GM19372 (cell line): ENCODE measurements at regions not wholly inside any gene's neighbourhood (a gene's known extent, or its start where the extent isn't known, plus 50 kb on each side); places are given as distances from the start of the nearest gene placed in this dataset.

Experiments
- ATAC-seq: cut with Tn5 transposase; IDR thresholded peaks from one replicate; pipeline ENCODE4 v1.9.1; 2021; ENCODE audit warnings: mild to moderate bottlenecking, low read depth, moderate library complexity; ENCODE audit not compliant: unreplicated experiment

DNA sequence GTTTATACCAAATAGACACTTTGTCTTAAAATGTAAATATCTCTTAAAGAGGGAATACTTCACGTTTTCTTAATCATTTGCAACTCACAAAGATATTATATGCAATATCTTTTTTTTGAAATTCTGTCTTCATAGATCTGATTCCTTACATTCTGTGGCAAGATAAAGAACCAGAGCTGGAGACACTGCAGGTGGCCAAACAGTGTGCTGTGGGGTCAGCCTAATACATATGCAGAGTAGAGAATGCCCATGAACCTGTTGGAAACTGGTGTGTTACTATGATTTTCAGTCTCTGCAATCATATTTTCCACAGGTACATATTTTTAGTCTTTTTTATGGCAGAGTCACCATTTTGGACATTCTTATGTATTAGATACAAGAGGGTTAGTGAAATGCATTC is 229.6 kb upstream of the CHST9 start:
- ATAC-seq: no peak

GRCh38 chr18:27413495-27414401 is 228.6 kb upstream of the CHST9 start:
- no peak for ATAC-seq

- ATAC-seq: no peak
These were observed 227.4 kb upstream of the CHST9 start for GRCh38 chr18:27412556-27412955.

- ATAC-seq: no peak
These were observed 226.8 kb upstream of the CHST9 start for GRCh38 chr18:27411911-27412310.

- no peak for ATAC-seq
These were observed 225.9 kb upstream of the CHST9 start for GRCh38 chr18:27411013-27411412.

DNA sequence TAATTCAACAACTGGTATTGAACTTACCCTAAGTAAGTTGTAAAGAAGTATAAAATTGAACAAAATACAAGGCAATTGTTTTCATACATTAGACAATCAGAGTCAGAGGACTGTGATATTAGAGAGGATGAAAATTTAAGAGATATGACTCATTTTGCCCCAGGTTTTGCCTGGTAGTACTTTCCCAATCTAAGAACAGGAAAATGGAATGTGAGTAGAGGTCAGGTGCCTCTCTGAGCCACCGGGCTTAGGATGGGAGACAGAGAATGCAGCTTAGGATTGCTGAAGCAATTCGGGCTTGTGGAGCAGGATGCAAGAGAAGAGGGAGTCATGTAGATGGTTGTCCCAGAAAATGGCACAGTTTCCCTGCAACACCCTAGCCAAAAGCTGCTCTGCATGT is 219.7 kb upstream of the CHST9 start:
- ATAC-seq: no peak

- no peak for ATAC-seq
These were observed 214.9 kb upstream of the CHST9 start for GRCh38 chr18:27400001-27400400.

DNA sequence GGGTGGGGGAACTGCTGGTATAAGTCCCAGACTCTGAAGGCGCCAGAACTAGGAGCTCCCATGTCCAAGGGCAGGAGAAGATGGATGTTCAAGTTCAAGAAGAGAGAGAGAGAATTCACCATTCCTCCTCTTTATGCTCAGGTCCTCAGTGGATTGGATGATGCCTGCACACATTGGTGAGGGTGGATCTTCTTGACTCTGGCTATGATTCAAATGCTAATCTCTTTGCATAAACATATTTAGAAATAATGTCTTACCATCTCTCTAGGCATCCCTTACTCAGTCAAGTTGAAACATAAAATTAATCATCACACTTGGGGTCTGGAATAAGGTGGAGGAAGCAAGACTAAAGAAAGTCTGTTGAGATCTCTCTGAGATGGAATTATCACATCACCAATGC is 210.6 kb upstream of the CHST9 start:
- ATAC-seq: no peak

- ATAC-seq: no peak
These were observed 209.6 kb upstream of the CHST9 start for GRCh38 chr18:27394687-27395086.

- no peak for ATAC-seq
These were observed 197.6 kb upstream of the CHST9 start for GRCh38 chr18:27382567-27383216.

DNA sequence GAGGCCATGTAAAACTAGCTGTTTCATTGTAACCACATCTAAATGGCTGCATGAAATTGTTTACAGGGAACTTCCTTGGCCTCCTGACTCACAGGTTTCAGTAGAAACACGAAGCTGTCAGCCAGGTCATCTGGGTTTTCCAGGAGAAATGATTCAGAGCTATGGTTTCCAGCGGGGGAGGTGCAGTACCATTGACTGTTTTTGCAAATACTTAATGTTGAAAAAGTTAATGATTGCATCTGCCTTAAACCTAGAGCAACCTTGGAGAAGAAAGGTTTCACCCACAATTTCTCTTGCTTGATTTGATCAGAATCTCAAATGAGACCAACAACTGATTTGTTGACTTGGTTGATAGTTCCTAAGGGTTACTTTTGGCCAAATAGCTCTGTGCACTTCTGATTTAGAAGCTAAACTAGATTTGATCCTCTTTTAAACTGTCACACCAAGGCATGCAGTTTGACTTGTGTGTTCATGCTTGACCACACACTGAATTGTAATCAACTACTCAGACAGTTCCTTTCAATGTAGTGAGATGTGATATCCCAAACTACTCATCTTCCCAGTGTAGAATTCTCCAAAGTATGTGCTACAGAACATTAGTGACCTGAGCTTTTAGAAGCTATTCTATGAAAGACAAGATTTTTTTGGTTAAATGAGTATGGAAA is 193.5 kb upstream of the CHST9 start:
- ATAC-seq: no peak

DNA sequence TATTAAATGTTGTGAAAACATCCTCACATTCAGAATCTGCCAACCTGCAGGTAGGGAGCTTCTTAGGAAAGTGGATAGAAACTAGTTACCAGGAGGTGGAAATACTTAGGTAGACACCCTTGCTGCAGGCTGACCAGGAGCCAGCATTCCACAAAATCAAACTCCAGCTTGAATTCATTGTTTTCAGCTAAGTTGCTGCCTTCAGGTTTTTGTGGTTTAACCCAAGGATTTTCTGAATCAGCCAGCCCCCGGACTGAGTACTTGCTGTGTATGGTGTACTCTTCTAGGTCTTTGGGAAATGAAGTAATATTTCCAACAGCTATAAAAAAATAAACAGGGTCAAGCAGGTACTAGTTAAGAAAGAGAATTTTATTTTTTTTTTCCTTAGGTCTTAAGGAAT is 192.1 kb upstream of the CHST9 start:
- no peak for ATAC-seq

DNA sequence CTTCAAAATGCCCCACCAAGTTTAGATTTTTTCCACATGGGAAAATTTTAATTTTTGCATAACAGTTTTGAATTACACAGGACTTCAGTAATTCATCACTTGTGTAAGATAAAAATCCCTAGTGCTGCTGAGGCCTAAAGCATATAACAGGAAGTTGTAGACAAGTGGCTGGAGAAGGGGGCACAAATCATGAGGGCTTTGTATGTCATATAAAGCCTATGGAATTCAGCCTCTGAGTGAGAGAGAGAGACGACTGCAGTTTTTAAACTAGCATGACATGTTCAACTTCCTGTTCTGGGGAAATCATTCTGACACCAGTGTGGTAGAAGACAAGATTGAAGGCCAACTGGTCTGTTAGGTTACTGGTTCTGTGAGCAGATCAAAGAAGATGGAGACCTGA is 187.3 kb upstream of the CHST9 start:
- no peak for ATAC-seq

DNA sequence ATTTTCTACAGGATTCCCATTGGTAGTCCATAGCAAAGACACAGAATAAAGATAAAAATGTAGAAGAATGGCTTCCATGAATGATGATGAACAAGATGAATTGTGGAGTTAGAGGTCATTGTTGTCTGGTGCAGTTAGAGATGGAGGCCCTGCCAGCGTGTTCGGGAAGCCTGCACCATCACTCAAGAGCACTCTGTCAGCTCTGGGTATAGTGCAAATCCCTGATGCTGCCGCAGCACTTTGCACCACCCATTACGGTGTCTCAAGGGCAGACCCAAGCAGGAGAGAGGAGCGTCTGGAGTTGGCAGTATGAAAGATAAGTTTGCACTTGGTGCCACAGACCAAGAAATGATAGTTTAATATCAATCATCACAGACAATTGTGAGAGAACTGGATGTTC is 181.6 kb upstream of the CHST9 start:
- no peak for ATAC-seq

GRCh38 chr18:27366151-27366550 is 181.0 kb upstream of the CHST9 start:
- ATAC-seq: no peak

DNA sequence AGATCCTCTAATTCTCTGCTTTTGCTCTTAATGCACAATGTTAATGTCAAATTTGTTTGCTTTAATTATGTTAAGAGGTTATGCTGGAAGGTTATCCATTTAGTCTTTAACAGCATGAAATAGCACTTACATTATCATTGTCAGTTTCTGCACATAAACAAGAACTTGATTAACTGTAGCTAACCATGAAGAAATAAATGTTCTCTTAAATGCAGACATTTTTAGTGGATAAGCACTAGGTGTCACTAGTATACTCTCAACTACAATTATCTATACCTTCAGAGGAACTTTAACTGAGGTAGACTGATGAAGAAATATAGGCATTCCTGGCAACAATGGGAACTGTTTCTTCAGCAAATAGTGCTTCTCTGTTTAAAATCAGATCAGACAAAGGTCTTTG is 178.8 kb upstream of the CHST9 start:
- ATAC-seq: no peak

DNA sequence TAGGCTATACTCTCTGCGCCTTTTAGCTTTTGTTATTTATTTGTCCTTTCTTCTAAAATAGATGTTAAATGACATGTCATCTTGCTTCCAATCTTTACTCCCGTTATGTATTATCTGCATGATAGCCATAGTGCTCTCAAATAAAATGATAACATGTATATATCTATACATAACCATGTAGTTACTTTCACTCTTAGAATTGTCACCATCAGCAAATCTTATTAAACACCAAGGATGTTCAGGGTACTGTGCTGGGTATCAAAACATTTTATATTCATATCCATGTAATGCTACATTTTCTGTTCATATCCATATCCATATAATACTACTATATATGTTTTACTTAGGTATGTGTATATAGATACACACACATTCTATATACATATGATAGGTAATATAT is 176.4 kb upstream of the CHST9 start:
- ATAC-seq: no peak

GRCh38 chr18:27355308-27355707 is 170.2 kb upstream of the CHST9 start:
- ATAC-seq: no peak

GRCh38 chr18:27353273-27353672 is 168.2 kb upstream of the CHST9 start:
- no peak for ATAC-seq

DNA sequence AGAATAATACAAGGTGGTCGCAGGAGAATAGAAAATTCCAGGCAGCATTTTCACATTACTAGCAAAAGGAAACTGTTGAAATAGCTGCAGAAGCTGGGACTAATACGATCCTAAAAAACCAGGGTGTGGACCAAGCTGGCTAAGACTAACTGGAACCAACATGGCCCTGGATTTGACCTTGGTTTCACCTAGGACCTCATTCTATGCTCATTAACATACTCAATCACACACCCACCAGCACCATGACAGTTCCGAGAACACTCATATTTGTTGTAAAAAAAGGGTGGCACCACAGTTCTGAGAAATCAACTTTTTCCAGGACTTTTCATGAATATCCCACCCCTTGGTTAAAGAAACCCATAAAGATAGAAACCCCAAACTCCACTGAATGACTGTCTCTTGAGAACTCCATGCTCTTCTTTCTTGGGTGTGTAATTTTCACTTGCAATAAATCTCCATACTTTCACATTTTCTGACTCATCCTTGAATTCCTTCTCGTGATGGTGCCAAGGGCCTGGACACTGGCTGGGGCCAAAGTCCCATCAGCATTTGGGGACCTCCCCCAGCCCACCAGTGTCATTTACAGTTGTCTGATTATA is 164.3 kb upstream of the CHST9 start:
- ATAC-seq: no peak

- ATAC-seq: no peak
These were observed 146.5 kb upstream of the CHST9 start for GRCh38 chr18:27331606-27332005.
